Lower lobe of right lung (tissue), 2 donors: ENCODE measurements at regions not wholly inside any gene's neighbourhood (a gene's known extent, or its start where the extent isn't known, plus 50 kb on each side); places are given as distances from the start of the nearest gene placed in this dataset.
A peak's percentile ranks its signal among the peaks of the same experiment; 100 is the strongest.

Source experiments
- ATAC-seq, 2 donors: fragments of 200-7000 bp; cut with Tn5 transposase; one replicate each; pipeline ENCODE4 v1.9.1; 2020 to 2022; ENCODE audit warnings: mild to moderate bottlenecking in 2 of 2, moderate library complexity in 2 of 2
- DNase-seq: peaks from one replicate; pipeline ENCODE4 v3.0.0-alpha.2; 2020
- H3K27ac ChIP-seq: fragments of 200-600 bp; one replicate; pipeline ENCODE4 v1.8.0; 2022
- H3K27me3 ChIP-seq: fragments of 200-600 bp; one replicate; pipeline ENCODE4 v1.8.0; 2022; ENCODE audit warnings: low read depth
- H3K36me3 ChIP-seq: fragments of 200-600 bp; one replicate; pipeline ENCODE4 v1.8.0; 2022; ENCODE audit warnings: mild to moderate bottlenecking
- H3K4me1 ChIP-seq: fragments of 200-600 bp; one replicate; pipeline ENCODE4 v1.8.0; 2022
- H3K4me3 ChIP-seq: fragments of 200-600 bp; one replicate; pipeline ENCODE4 v1.8.0; 2022; ENCODE audit warnings: mild to moderate bottlenecking
- H3K9me3 ChIP-seq: fragments of 200-600 bp; one replicate; pipeline ENCODE4 v1.8.0; 2022
- CTCF ChIP-seq: fragments of 200-600 bp; IDR thresholded peaks from one replicate; pipeline ENCODE4 v1.8.0; 2022; ENCODE audit warnings: antibody characterized with exemption, mild to moderate bottlenecking
- intact Hi-C: fragments of 100-400 bp; cut with DNase I; formaldehyde crosslinking; loops from one replicate; pipeline ENCODE4 v1.11.0; 2022
- donor health status: DM: no; HTN: yes; CAD: no; lungs with severe emphysema.

GRCh38 chr13:22030321-22030720 lies 359.4 kb downstream of the FGF9 start:
- Histone ChIP-seq H3K9me3 (no peaks in the 10 kb centered on the region), H3K27ac (no peak overlapping the region), H3K4me3 (no peak overlapping the region), H3K27me3 (no peaks in the 10 kb centered on the region), H3K4me1 (no peaks in the 10 kb centered on the region), H3K36me3 (no peaks in the 10 kb centered on the region)
- TF ChIP-seq CTCF: no peak
- ATAC-seq (no peak), DNase-seq (no peak)
- intact Hi-C loops: no loop called here

GRCh38 chr13:22031702-22032286 lies 360.9 kb downstream of the FGF9 start:
- no peaks in the 10 kb centered on the region for H3K4me1 ChIP-seq
- intact Hi-C loops: no loop called here
- no peaks in the 10 kb centered on the region for H3K36me3 ChIP-seq
- DNase-seq (no peak), ATAC-seq (no peak)
- H3K4me3 ChIP-seq: no peak overlapping the region
- no peaks in the 10 kb centered on the region for H3K27me3 ChIP-seq
- H3K27ac ChIP-seq: no peak overlapping the region
- no peaks in the 10 kb centered on the region for H3K9me3 ChIP-seq
- TF ChIP-seq CTCF: no peak

GRCh38 chr13:22032905-22033304 lies 362.0 kb downstream of the FGF9 start:
- H3K27ac ChIP-seq: no peak overlapping the region
- H3K4me1 ChIP-seq: no peaks in the 10 kb centered on the region
- intact Hi-C loops: no loop called here
- ATAC-seq (no peak), DNase-seq (no peak)
- no peaks in the 10 kb centered on the region for H3K9me3 ChIP-seq
- H3K36me3 ChIP-seq: no peaks in the 10 kb centered on the region
- no peak overlapping the region for H3K4me3 ChIP-seq
- no peaks in the 10 kb centered on the region for H3K27me3 ChIP-seq
- TF ChIP-seq CTCF: no peak

- TF ChIP-seq CTCF: no peak
These were observed 369.1 kb downstream of the FGF9 start for GRCh38 chr13:22039961-22040360.

GRCh38 chr13:22040810-22041364 lies 370.0 kb downstream of the FGF9 start:
- intact Hi-C loops: no loop called here
- no peak for TF ChIP-seq CTCF
- Histone ChIP-seq H3K4me3 (peak overlapping the region; percentile 28), H3K36me3 (no peaks in the 10 kb centered on the region), H3K27ac (no peak overlapping the region), H3K27me3 (no peaks in the 10 kb centered on the region), H3K4me1 (no peaks in the 10 kb centered on the region), H3K9me3 (no peaks in the 10 kb centered on the region)
- ATAC-seq: peak in 1 of 2 donors; percentile 64
- DNase-seq: peak; percentile 60

More at GRCh38 chr13:22039961-22040360, 369.1 kb downstream of the FGF9 start:
- Histone ChIP-seq H3K4me3 (no peak overlapping the region), H3K27me3 (no peaks in the 10 kb centered on the region), H3K27ac (no peak overlapping the region), H3K36me3 (no peaks in the 10 kb centered on the region), H3K9me3 (no peaks in the 10 kb centered on the region), H3K4me1 (no peaks in the 10 kb centered on the region)
- intact Hi-C loops: no loop called here
- no peak for DNase-seq
- no peak for ATAC-seq
